Activated naive CD4-positive, alpha-beta T cell (primary cell): ENCODE measurements at regions not wholly inside any gene's neighbourhood (a gene's known extent, or its start where the extent isn't known, plus 50 kb on each side); places are given as distances from the start of the nearest gene placed in this dataset.
"Not testable (repeated sequence)": the region's sequence is repeated elsewhere in the genome, so short reads cannot be mapped to it uniquely, and the experiment has no call there.

ENCODE experiments used
- DNase-seq, 4 experiments: peaks; one replicate each; lab custom pipeline; 2025; lab: John Stamatoyannopoulos, UW

GRCh38 chr3:110324171-110324705 lies 747.4 kb upstream of the NECTIN3 start:
- no peak for DNase-seq

- no peak for DNase-seq
Measured at GRCh38 chr3:110327870-110328269, 743.7 kb upstream of the NECTIN3 start.

- DNase-seq, result not testable (repeated sequence)
Measured at GRCh38 chr3:110331562-110331961, 740.1 kb upstream of the NECTIN3 start.

GRCh38 chr3:110332629-110333028 lies 739.0 kb upstream of the NECTIN3 start:
- no peak for DNase-seq

GRCh38 chr3:110341047-110341446 lies 730.6 kb upstream of the NECTIN3 start:
- DNase-seq, result no peak

GRCh38 chr3:110343376-110343775 lies 728.2 kb upstream of the NECTIN3 start:
- DNase-seq, result no peak

GRCh38 chr3:110343945-110344344 lies 727.7 kb upstream of the NECTIN3 start:
- DNase-seq, result no peak

GRCh38 chr3:110344487-110344886 lies 727.1 kb upstream of the NECTIN3 start:
- no peak for DNase-seq

GRCh38 chr3:110344897-110345767 lies 726.5 kb upstream of the NECTIN3 start:
- no peak for DNase-seq

GRCh38 chr3:110349295-110349694 lies 722.3 kb upstream of the NECTIN3 start:
- no peak for DNase-seq

- no peak for DNase-seq
Measured at GRCh38 chr3:110352841-110353604, 718.6 kb upstream of the NECTIN3 start.

GRCh38 chr3:110362751-110363150 lies 708.9 kb upstream of the NECTIN3 start:
- no peak for DNase-seq

- not testable (repeated sequence) for DNase-seq
Measured at GRCh38 chr3:110367289-110367688, 704.3 kb upstream of the NECTIN3 start.

- no peak for DNase-seq
Measured at GRCh38 chr3:110375751-110376518, 695.7 kb upstream of the NECTIN3 start.

GRCh38 chr3:110378481-110378880 lies 693.1 kb upstream of the NECTIN3 start:
- no peak for DNase-seq

- no peak for DNase-seq
Measured at GRCh38 chr3:110381992-110382391, 689.6 kb upstream of the NECTIN3 start.

- no peak for DNase-seq
Measured at GRCh38 chr3:110383356-110383755, 688.3 kb upstream of the NECTIN3 start.

- no peak for DNase-seq
Measured at GRCh38 chr3:110384601-110385000, 687.0 kb upstream of the NECTIN3 start.

GRCh38 chr3:110389005-110389404 lies 682.6 kb upstream of the NECTIN3 start:
- DNase-seq, result no peak

- DNase-seq, result no peak
Measured at GRCh38 chr3:110390372-110390771, 681.2 kb upstream of the NECTIN3 start.

GRCh38 chr3:110391042-110391441 lies 680.6 kb upstream of the NECTIN3 start:
- no peak for DNase-seq
